ENCODE measurements at regions not wholly inside any gene's neighbourhood (a gene's known extent, or its start where the extent isn't known, plus 50 kb on each side); places are given as distances from the start of the nearest gene placed in this dataset.

- H3K27me3 ChIP-seq (ENCODE audit: insufficient read depth, poor library complexity, severe bottlenecking): no peaks in the 10 kb centered on the region
- no peaks in the 10 kb centered on the region for H3K36me3 ChIP-seq (ENCODE audit: low read depth)
- no peaks in the 10 kb centered on the region for H3K4me1 ChIP-seq (ENCODE audit: insufficient read depth, poor library complexity, severe bottlenecking)
- H3K4me3 ChIP-seq (ENCODE audit: severe bottlenecking): no peak overlapping the region
- no peaks in the 10 kb centered on the region for H3K9me3 ChIP-seq (ENCODE audit: severe bottlenecking)
- ATAC-seq (ENCODE audit: low read depth): no peak
- TF ChIP-seq, protein P1, sequence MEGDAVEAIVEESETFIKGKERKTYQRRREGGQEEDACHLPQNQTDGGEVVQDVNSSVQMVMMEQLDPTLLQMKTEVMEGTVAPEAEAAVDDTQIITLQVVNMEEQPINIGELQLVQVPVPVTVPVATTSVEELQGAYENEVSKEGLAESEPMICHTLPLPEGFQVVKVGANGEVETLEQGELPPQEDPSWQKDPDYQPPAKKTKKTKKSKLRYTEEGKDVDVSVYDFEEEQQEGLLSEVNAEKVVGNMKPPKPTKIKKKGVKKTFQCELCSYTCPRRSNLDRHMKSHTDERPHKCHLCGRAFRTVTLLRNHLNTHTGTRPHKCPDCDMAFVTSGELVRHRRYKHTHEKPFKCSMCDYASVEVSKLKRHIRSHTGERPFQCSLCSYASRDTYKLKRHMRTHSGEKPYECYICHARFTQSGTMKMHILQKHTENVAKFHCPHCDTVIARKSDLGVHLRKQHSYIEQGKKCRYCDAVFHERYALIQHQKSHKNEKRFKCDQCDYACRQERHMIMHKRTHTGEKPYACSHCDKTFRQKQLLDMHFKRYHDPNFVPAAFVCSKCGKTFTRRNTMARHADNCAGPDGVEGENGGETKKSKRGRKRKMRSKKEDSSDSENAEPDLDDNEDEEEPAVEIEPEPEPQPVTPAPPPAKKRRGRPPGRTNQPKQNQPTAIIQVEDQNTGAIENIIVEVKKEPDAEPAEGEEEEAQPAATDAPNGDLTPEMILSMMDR (IDR thresholded peaks at IDR 0.05; ENCODE audit: poor library complexity, severe bottlenecking): no peak
- DNase-seq (ENCODE audit: low spot score): no peak
- H3K27ac ChIP-seq (ENCODE audit: poor library complexity, severe bottlenecking): no peak overlapping the region
Observed at GRCh38 chr5:67605730-67606585, 409.4 kb upstream of the CD180 start.

DNA sequence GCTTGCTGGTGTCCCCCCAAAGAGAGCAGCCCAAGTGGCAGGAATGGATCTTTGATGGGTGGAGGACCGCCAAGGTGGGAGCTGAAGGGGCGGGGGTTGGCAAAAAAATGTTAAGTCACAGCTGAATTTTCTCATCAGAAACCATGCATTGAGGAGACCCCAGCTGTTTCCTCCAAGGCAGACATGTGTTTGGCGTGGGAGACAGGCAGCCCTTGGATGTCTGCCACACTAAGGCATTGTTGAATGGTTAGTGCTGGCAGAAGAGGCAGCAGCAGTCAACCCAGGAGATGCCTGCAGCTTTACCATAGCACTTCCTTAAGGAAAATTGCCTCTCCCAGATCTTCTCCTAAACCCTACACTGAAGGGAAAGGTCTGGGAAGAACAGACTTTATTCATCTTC, 394.9 kb upstream of the CD180 start:
- H3K4me1 ChIP-seq (ENCODE audit: insufficient read depth, poor library complexity, severe bottlenecking): no peaks in the 10 kb centered on the region
- no peak for ATAC-seq (ENCODE audit: low read depth)
- no peak for DNase-seq (ENCODE audit: low spot score)
- H3K4me3 ChIP-seq (ENCODE audit: severe bottlenecking): no peak overlapping the region
- no peaks in the 10 kb centered on the region for H3K9me3 ChIP-seq (ENCODE audit: severe bottlenecking)
- H3K27ac ChIP-seq (ENCODE audit: poor library complexity, severe bottlenecking): no peak overlapping the region
- H3K27me3 ChIP-seq (ENCODE audit: insufficient read depth, poor library complexity, severe bottlenecking): no peaks in the 10 kb centered on the region
- H3K36me3 ChIP-seq (ENCODE audit: low read depth): no peaks in the 10 kb centered on the region
- TF ChIP-seq, protein P1 (IDR thresholded peaks at IDR 0.05; ENCODE audit: poor library complexity, severe bottlenecking): no peak

DNA sequence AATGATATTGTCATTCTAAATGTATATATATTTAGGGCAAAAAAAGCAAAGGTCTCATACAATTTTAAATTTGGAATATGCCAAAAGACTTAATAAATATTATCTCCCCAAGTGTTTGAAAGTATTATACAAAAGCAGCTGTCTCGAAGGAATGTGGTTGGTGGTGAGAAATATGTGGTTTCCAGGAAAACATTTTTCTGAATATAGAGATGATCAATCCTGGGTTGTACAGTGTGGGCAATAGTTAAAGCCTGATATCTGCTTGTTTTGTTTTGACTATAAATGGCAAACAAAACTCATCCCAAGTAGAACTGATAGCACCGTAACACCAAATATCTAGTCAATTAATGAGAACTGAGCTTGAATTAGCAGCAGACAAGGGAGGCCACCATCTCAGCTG, 391.8 kb upstream of the CD180 start:
- DNase-seq (ENCODE audit: low spot score) (no peak), ATAC-seq (ENCODE audit: low read depth) (no peak)
- Histone ChIP-seq H3K36me3 (ENCODE audit: low read depth) (no peaks in the 10 kb centered on the region), H3K9me3 (ENCODE audit: severe bottlenecking) (no peaks in the 10 kb centered on the region), H3K4me3 (ENCODE audit: severe bottlenecking) (no peak overlapping the region), H3K27ac (ENCODE audit: poor library complexity, severe bottlenecking) (no peak overlapping the region), H3K27me3 (ENCODE audit: insufficient read depth, poor library complexity, severe bottlenecking) (no peaks in the 10 kb centered on the region), H3K4me1 (ENCODE audit: insufficient read depth, poor library complexity, severe bottlenecking) (no peaks in the 10 kb centered on the region)
- TF ChIP-seq, protein P1 (IDR thresholded peaks at IDR 0.05; ENCODE audit: poor library complexity, severe bottlenecking): no peak

- ATAC-seq (ENCODE audit: low read depth) (peak; percentile 36; the same call in 1 of the 3 replicates), DNase-seq (ENCODE audit: low spot score) (no peak)
- Histone ChIP-seq H3K4me1 (ENCODE audit: insufficient read depth, poor library complexity, severe bottlenecking) (peaks cover 18% of the 10 kb centered on the region), H3K27ac (ENCODE audit: poor library complexity, severe bottlenecking) (no peak overlapping the region), H3K27me3 (ENCODE audit: insufficient read depth, poor library complexity, severe bottlenecking) (no peaks in the 10 kb centered on the region), H3K36me3 (ENCODE audit: low read depth) (no peaks in the 10 kb centered on the region), H3K9me3 (ENCODE audit: severe bottlenecking) (no peaks in the 10 kb centered on the region), H3K4me3 (ENCODE audit: severe bottlenecking) (no peak overlapping the region)
- TF ChIP-seq, protein P1 (IDR thresholded peaks at IDR 0.05; ENCODE audit: poor library complexity, severe bottlenecking): no peak
Observed at GRCh38 chr5:67581203-67581602, 384.6 kb upstream of the CD180 start.

DNA sequence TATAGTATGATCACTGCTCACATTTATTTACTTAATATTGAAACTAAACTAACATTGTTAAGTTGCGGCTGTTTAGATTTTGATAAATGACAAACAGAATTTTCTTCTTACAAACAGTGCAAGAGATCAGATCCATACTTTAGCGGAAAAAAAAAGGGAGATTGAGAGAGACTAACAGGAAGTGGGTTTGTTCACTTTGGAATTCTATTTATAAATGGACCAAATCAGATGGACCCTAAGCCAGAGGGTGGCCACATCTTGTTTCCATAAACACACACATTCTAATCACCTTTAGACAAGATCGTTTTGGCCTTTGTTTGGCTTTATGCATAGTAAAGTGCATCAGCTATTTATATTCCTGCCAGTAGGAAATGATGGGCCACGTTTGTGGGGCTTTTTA, 381.4 kb upstream of the CD180 start:
- H3K27ac ChIP-seq (ENCODE audit: poor library complexity, severe bottlenecking): no peak overlapping the region
- DNase-seq (ENCODE audit: low spot score) (no peak), ATAC-seq (ENCODE audit: low read depth) (no peak)
- H3K4me3 ChIP-seq (ENCODE audit: severe bottlenecking): no peak overlapping the region
- H3K27me3 ChIP-seq (ENCODE audit: insufficient read depth, poor library complexity, severe bottlenecking): no peaks in the 10 kb centered on the region
- H3K9me3 ChIP-seq (ENCODE audit: severe bottlenecking): no peaks in the 10 kb centered on the region
- peaks cover 18% of the 10 kb centered on the region for H3K4me1 ChIP-seq (ENCODE audit: insufficient read depth, poor library complexity, severe bottlenecking)
- TF ChIP-seq, protein P1 (IDR thresholded peaks at IDR 0.05; ENCODE audit: poor library complexity, severe bottlenecking): no peak
- no peaks in the 10 kb centered on the region for H3K36me3 ChIP-seq (ENCODE audit: low read depth)

All from RWPE2 (cell line).